Chondrocyte (in vitro differentiated cells): ENCODE measurements at regions not wholly inside any gene's neighbourhood (a gene's known extent, or its start where the extent isn't known, plus 50 kb on each side); places are given as distances from the start of the nearest gene placed in this dataset.

Source experiments
- DNase-seq: peaks from one replicate; pipeline ENCODE4 v3.0.0; 2021; ENCODE audit warnings: mixed read lengths, low spot score
- H3K27ac Mint-ChIP-seq: one replicate; pipeline ENCODE4 v1.8.0; 2021; ENCODE audit warnings: mild to moderate bottlenecking, moderate library complexity, mixed read lengths; ENCODE audit not compliant: unreplicated experiment
- H3K27me3 Mint-ChIP-seq: 2 replicates; pipeline ENCODE4 v1.8.0; 2021; ENCODE audit warnings: low read depth, mixed read lengths
- H3K36me3 Mint-ChIP-seq: 2 replicates; pipeline ENCODE4 v1.8.0; 2021; ENCODE audit warnings: low read depth, mixed read lengths
- H3K4me1 Mint-ChIP-seq: 2 replicates; pipeline ENCODE4 v1.8.0; 2021; ENCODE audit warnings: low read depth, mild to moderate bottlenecking, mixed read lengths
- H3K4me3 Mint-ChIP-seq: one replicate; pipeline ENCODE4 v1.8.0; 2021; ENCODE audit warnings: mild to moderate bottlenecking, moderate library complexity, mixed read lengths; ENCODE audit not compliant: unreplicated experiment
- H3K9me3 Mint-ChIP-seq: 2 replicates; pipeline ENCODE4 v1.8.0; 2021; ENCODE audit warnings: low read depth, mixed read lengths
- TF ChIP-seq, protein P1 (sequence below): fragments of 200-600 bp; sonication (generic); IDR thresholded peaks from 2 replicates; pipeline ENCODE4 v1.5.0; 2021; ENCODE audit warnings: antibody characterized with exemption, mild to moderate bottlenecking, moderate library complexity

DNA sequence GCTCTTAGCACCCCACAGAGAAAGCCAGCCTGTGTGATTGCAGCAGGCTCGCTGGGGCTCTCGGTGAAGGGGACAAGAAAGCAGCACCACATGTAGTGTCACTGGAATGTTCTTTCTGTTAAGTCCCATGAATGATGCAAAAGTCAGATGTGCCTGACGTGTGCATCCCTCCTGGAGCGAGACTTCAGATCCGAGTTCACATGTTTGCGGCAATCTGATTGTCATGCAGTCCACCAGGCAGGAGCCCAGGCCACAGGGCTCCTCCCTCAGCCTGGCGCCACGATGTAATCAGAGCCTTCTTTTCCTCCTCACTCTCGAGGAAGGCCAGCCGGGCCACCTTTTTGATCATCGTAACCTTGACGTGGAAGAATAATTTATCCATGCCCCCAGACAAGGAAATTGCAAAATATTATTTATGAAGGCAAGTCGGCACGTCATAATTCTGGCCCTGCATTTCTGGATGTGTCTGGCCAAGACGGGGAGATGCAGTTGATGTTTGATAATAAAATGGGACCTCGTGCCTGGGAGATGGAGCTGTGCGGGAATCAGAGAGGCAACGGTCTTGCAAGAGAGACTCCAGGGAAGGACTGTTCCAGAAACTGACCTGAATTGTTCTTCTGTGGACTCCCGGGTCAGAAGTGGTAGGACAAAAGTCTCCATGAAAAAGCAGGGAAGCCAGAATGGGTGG, 214.6 kb downstream of the PHETA1 start:
- Mint-ChIP-seq H3K27ac (no peak overlapping the region), H3K36me3 (no peaks in the 10 kb centered on the region), H3K4me3 (no peak overlapping the region), H3K4me1 (no peaks in the 10 kb centered on the region), H3K9me3 (no peaks in the 10 kb centered on the region), H3K27me3 (peaks cover 43% of the 10 kb centered on the region)
- TF ChIP-seq, protein P1, sequence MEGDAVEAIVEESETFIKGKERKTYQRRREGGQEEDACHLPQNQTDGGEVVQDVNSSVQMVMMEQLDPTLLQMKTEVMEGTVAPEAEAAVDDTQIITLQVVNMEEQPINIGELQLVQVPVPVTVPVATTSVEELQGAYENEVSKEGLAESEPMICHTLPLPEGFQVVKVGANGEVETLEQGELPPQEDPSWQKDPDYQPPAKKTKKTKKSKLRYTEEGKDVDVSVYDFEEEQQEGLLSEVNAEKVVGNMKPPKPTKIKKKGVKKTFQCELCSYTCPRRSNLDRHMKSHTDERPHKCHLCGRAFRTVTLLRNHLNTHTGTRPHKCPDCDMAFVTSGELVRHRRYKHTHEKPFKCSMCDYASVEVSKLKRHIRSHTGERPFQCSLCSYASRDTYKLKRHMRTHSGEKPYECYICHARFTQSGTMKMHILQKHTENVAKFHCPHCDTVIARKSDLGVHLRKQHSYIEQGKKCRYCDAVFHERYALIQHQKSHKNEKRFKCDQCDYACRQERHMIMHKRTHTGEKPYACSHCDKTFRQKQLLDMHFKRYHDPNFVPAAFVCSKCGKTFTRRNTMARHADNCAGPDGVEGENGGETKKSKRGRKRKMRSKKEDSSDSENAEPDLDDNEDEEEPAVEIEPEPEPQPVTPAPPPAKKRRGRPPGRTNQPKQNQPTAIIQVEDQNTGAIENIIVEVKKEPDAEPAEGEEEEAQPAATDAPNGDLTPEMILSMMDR: no peak
- no peak for DNase-seq

DNA sequence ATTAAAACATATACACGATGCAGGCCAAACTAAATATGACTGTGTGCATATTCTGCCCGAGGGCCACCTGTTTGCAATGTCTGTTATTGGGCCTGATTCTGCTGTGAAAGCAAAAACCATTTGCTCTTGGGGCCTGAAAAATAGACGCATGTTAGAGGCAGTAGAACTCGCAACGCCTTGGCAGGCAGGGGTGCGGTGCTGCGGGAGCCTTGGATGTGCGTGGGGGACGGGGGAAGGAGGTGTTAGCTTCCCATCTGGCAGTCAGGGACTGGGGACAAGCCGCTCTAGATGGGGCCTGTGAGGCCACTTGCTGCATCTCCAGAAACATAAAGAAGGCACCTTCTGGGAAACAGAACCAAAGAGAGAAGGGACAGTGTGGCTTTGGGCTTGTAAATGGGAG, 216.3 kb downstream of the PHETA1 start:
- H3K9me3 Mint-ChIP-seq: no peaks in the 10 kb centered on the region
- TF ChIP-seq, protein P1: no peak
- peaks cover 38% of the 10 kb centered on the region for H3K27me3 Mint-ChIP-seq
- H3K4me3 Mint-ChIP-seq: no peak overlapping the region
- DNase-seq: no peak
- no peak overlapping the region for H3K27ac Mint-ChIP-seq
- H3K36me3 Mint-ChIP-seq: no peaks in the 10 kb centered on the region
- H3K4me1 Mint-ChIP-seq: no peaks in the 10 kb centered on the region

DNA sequence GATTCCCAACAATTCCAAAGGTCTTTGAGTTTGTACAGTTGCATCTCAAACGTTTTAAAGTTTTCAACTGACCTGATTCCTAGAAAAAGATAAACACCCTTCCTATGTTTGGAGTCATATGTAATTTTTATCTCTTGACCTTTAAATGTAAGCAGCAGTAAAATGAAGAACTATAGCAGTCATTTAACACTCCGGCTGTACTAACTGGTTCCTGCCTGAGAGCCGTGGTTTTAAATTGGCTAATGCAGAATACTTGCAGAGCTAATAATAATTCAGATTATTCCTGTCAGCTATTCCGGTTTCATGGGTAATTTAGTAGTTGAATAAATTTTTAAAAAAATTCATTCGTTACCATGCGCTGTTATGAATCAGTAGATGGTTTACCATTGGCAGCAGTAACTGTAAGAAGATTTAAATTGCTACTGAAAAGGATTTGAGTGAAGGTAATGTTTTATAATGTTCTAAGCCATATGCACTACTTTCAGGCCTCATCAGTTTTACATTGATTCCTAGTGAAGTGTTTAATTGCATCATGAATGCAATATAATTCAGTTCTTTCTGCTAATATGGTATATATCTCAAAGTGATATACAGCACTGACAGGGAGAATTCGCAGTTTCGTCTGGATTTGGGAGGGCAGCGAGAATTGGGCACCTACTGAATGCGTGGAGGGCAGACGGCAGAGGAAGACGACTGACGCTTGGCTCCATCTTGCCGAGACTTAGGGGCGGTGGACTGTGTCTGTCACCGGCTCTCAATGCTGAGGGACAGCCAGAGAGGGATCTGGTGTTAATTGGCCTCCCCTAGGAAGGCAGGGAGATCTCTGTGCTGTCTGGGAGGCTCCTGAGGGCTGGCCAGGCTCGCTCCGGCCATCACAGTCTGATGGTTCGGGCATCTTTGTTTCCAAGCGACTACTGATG, 217.7 kb downstream of the PHETA1 start:
- Mint-ChIP-seq H3K36me3 (no peaks in the 10 kb centered on the region), H3K4me1 (no peaks in the 10 kb centered on the region), H3K4me3 (no peak overlapping the region), H3K27ac (no peak overlapping the region), H3K9me3 (no peaks in the 10 kb centered on the region), H3K27me3 (peaks cover 35% of the 10 kb centered on the region)
- DNase-seq: no peak
- TF ChIP-seq, protein P1: no peak

DNA sequence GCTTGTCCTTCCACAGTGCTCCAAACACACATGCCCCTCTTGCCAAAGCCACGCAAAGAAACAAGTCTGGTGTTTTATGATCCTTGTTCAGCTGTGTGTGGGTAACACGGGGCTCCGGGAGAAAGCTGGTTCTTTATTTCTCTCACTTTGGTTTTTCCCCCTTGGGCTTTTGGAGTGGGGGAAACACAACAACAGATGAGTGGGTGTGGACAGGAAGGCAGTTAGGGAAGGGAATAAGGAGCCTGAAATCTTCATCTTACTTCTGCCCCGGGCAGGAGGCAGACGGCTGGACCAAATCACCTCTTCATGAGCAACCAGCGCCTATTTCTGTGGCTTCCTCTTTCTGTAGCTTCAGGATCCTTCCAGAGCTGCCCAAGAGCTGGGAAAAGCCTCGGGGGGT, 218.5 kb downstream of the PHETA1 start:
- H3K27ac Mint-ChIP-seq: no peak overlapping the region
- H3K4me3 Mint-ChIP-seq: no peak overlapping the region
- H3K36me3 Mint-ChIP-seq: no peaks in the 10 kb centered on the region
- no peak for DNase-seq
- H3K9me3 Mint-ChIP-seq: no peaks in the 10 kb centered on the region
- H3K27me3 Mint-ChIP-seq: peaks cover 35% of the 10 kb centered on the region
- TF ChIP-seq, protein P1: no peak
- H3K4me1 Mint-ChIP-seq: no peaks in the 10 kb centered on the region

DNA sequence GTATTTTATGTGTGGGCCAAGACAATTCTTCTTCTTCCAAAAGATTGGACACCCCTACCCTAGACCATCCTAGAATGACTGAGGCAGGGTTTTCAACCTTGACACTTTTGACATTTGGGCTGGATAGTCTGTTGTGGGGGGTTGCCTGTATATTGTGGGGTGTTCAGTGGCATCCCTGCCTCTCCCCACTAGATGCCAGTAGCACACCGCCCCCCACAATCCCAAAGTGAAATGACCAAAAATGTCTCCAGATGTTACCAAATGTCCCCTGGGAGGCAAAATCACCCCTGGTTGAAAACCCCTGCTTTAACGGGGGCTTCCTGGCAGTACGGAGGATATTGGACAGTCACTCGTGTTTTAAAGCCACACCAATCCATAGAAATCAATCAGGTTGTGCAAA, 219.6 kb downstream of the PHETA1 start:
- no peaks in the 10 kb centered on the region for H3K9me3 Mint-ChIP-seq
- H3K4me1 Mint-ChIP-seq: no peaks in the 10 kb centered on the region
- DNase-seq: no peak
- no peak overlapping the region for H3K4me3 Mint-ChIP-seq
- TF ChIP-seq, protein P1: no peak
- H3K27ac Mint-ChIP-seq: no peak overlapping the region
- no peaks in the 10 kb centered on the region for H3K36me3 Mint-ChIP-seq
- H3K27me3 Mint-ChIP-seq: peaks cover 30% of the 10 kb centered on the region
